ENCODE measurements at regions not wholly inside any gene's neighbourhood (a gene's known extent, or its start where the extent isn't known, plus 50 kb on each side); places are given as distances from the start of the nearest gene placed in this dataset.

DNA sequence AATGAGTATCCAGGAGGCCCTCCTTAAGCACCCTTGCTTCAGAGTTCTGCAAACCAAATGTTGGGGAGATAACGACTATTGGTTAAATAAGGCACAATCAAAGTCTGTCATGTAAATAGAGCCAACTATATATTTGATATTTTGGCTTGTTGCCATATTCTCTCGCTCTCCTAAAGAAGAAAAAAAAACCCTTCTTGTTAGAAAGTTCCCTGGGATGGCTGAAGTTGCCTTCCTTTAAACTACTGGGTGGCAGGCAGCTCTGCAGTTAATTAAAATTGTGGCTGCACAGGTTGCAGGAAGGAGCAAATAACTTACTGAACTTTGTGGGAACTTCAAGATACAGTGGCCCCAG lies 227.0 kb upstream of the ANKRD55 start:
- ChIA-PET CTCF (ENCODE audit: low intra/inter-chr PET ratio, low total read pairs) (no interaction called here), POLR2A (interaction anchor here (0.9 to 2.5 kb wide), 2 partner anchors 16 to 20 kb away, joined by 3 to 8 read pairs; no protein-coding TSS in a partner anchor)
- no peaks in the 10 kb centered on the region for H3K9me3 ChIP-seq (ENCODE audit: low read length)
- no peak for FAIRE-seq
- in situ Hi-C loops (cut with HindIII; ENCODE audit: extremely low pct_ligation_motif_present, low pct_unique_long_range_greater_than_20kb) (no loop called here), intact Hi-C loops (cut with micrococcal nuclease; ENCODE audit: unreplicated experiment) (loop anchor here (10.0 kb wide), 1 partner anchor 525 kb away; no protein-coding TSS in a partner anchor)
- no peak for ATAC-seq
- H2AFZ ChIP-seq (ENCODE audit: low read length) = no peak overlapping the region
- WGBS (ENCODE audit: low lambda C conversion rate) = 98% methylated on average over 2 of the region's 2 CpGs
- peak overlapping the region; percentile 32 for H3K27ac ChIP-seq (ENCODE audit: extremely low read length, insufficient read depth, low read length)
- no peak overlapping the region for H3K9ac ChIP-seq (ENCODE audit: insufficient read depth, low read depth, low read length)
- no peak overlapping the region for H3K4me3 ChIP-seq (replicated peaks in 1 of 3; ENCODE audit: insufficient read depth in 1 of 3, low read depth in 2 of 3, low read length in 3 of 3)
- no peak for DNase-seq (ENCODE audit: low spot score)
- BruUV-seq (replicated peaks) = no TSS peak
- no peaks in the 10 kb centered on the region for H3K27me3 ChIP-seq (ENCODE audit: control insufficient read depth in 1 of 2, insufficient read depth in 2 of 2, low read length in 2 of 2)
- no peaks in the 10 kb centered on the region for H4K20me1 ChIP-seq (ENCODE audit: insufficient read depth, low read length)
- H3K36me3 ChIP-seq (replicated peaks in 1 of 2; ENCODE audit: control insufficient read depth in 1 of 2, insufficient read depth in 2 of 2, low read length in 2 of 2) = peaks cover 0 to 1% of the 10 kb centered on the region in 2 experiments; a peak in 2 of 5 replicates
- no peaks in the 10 kb centered on the region for H3K79me2 ChIP-seq (ENCODE audit: insufficient read depth, low read length)
- H3K4me2 ChIP-seq (ENCODE audit: low read depth, low read length) = no peak overlapping the region
- H3K4me1 ChIP-seq (ENCODE audit: insufficient read depth, low read length) = peaks cover 43% of the 10 kb centered on the region
- TF ChIP-seq, protein P1, sequence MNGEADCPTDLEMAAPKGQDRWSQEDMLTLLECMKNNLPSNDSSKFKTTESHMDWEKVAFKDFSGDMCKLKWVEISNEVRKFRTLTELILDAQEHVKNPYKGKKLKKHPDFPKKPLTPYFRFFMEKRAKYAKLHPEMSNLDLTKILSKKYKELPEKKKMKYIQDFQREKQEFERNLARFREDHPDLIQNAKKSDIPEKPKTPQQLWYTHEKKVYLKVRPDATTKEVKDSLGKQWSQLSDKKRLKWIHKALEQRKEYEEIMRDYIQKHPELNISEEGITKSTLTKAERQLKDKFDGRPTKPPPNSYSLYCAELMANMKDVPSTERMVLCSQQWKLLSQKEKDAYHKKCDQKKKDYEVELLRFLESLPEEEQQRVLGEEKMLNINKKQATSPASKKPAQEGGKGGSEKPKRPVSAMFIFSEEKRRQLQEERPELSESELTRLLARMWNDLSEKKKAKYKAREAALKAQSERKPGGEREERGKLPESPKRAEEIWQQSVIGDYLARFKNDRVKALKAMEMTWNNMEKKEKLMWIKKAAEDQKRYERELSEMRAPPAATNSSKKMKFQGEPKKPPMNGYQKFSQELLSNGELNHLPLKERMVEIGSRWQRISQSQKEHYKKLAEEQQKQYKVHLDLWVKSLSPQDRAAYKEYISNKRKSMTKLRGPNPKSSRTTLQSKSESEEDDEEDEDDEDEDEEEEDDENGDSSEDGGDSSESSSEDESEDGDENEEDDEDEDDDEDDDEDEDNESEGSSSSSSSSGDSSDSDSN (CRISPR knock-in tag; IDR thresholded peaks at IDR 0.05) = no peak
- TF ChIP-seq, protein P2, sequence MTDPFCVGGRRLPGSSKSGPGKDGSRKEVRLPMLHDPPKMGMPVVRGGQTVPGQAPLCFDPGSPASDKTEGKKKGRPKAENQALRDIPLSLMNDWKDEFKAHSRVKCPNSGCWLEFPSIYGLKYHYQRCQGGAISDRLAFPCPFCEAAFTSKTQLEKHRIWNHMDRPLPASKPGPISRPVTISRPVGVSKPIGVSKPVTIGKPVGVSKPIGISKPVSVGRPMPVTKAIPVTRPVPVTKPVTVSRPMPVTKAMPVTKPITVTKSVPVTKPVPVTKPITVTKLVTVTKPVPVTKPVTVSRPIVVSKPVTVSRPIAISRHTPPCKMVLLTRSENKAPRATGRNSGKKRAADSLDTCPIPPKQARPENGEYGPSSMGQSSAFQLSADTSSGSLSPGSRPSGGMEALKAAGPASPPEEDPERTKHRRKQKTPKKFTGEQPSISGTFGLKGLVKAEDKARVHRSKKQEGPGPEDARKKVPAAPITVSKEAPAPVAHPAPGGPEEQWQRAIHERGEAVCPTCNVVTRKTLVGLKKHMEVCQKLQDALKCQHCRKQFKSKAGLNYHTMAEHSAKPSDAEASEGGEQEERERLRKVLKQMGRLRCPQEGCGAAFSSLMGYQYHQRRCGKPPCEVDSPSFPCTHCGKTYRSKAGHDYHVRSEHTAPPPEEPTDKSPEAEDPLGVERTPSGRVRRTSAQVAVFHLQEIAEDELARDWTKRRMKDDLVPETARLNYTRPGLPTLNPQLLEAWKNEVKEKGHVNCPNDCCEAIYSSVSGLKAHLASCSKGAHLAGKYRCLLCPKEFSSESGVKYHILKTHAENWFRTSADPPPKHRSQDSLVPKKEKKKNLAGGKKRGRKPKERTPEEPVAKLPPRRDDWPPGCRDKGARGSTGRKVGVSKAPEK (CRISPR knock-in tag; IDR thresholded peaks at IDR 0.05; ENCODE audit: borderline replicate concordance) = no peak
- TF ChIP-seq, protein P3, sequence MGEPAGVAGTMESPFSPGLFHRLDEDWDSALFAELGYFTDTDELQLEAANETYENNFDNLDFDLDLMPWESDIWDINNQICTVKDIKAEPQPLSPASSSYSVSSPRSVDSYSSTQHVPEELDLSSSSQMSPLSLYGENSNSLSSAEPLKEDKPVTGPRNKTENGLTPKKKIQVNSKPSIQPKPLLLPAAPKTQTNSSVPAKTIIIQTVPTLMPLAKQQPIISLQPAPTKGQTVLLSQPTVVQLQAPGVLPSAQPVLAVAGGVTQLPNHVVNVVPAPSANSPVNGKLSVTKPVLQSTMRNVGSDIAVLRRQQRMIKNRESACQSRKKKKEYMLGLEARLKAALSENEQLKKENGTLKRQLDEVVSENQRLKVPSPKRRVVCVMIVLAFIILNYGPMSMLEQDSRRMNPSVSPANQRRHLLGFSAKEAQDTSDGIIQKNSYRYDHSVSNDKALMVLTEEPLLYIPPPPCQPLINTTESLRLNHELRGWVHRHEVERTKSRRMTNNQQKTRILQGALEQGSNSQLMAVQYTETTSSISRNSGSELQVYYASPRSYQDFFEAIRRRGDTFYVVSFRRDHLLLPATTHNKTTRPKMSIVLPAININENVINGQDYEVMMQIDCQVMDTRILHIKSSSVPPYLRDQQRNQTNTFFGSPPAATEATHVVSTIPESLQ (CRISPR knock-in tag; conservative IDR thresholded peaks at IDR 0.05) = no peak
- TF ChIP-seq, protein P4, sequence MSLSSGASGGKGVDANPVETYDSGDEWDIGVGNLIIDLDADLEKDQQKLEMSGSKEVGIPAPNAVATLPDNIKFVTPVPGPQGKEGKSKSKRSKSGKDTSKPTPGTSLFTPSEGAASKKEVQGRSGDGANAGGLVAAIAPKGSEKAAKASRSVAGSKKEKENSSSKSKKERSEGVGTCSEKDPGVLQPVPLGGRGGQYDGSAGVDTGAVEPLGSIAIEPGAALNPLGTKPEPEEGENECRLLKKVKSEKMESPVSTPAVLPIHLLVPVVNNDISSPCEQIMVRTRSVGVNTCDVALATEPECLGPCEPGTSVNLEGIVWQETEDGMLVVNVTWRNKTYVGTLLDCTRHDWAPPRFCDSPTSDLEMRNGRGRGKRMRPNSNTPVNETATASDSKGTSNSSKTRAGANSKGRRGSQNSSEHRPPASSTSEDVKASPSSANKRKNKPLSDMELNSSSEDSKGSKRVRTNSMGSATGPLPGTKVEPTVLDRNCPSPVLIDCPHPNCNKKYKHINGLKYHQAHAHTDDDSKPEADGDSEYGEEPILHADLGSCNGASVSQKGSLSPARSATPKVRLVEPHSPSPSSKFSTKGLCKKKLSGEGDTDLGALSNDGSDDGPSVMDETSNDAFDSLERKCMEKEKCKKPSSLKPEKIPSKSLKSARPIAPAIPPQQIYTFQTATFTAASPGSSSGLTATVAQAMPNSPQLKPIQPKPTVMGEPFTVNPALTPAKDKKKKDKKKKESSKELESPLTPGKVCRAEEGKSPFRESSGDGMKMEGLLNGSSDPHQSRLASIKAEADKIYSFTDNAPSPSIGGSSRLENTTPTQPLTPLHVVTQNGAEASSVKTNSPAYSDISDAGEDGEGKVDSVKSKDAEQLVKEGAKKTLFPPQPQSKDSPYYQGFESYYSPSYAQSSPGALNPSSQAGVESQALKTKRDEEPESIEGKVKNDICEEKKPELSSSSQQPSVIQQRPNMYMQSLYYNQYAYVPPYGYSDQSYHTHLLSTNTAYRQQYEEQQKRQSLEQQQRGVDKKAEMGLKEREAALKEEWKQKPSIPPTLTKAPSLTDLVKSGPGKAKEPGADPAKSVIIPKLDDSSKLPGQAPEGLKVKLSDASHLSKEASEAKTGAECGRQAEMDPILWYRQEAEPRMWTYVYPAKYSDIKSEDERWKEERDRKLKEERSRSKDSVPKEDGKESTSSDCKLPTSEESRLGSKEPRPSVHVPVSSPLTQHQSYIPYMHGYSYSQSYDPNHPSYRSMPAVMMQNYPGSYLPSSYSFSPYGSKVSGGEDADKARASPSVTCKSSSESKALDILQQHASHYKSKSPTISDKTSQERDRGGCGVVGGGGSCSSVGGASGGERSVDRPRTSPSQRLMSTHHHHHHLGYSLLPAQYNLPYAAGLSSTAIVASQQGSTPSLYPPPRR (CRISPR knock-in tag; IDR thresholded peaks at IDR 0.05; ENCODE audit: borderline replicate concordance) = no peak
- TF ChIP-seq DNMT1 (CRISPR knock-in tag; IDR thresholded peaks at IDR 0.05) = no peak
- TF ChIP-seq, protein P5, sequence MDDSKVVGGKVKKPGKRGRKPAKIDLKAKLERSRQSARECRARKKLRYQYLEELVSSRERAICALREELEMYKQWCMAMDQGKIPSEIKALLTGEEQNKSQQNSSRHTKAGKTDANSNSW (CRISPR knock-in tag; IDR thresholded peaks at IDR 0.05; ENCODE audit: borderline replicate concordance) = no peak
- TF ChIP-seq HNRNPUL1 (IDR thresholded peaks at IDR 0.05; ENCODE audit: low read depth, low read length) = no peak
- TF ChIP-seq, protein P6, sequence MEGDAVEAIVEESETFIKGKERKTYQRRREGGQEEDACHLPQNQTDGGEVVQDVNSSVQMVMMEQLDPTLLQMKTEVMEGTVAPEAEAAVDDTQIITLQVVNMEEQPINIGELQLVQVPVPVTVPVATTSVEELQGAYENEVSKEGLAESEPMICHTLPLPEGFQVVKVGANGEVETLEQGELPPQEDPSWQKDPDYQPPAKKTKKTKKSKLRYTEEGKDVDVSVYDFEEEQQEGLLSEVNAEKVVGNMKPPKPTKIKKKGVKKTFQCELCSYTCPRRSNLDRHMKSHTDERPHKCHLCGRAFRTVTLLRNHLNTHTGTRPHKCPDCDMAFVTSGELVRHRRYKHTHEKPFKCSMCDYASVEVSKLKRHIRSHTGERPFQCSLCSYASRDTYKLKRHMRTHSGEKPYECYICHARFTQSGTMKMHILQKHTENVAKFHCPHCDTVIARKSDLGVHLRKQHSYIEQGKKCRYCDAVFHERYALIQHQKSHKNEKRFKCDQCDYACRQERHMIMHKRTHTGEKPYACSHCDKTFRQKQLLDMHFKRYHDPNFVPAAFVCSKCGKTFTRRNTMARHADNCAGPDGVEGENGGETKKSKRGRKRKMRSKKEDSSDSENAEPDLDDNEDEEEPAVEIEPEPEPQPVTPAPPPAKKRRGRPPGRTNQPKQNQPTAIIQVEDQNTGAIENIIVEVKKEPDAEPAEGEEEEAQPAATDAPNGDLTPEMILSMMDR (CRISPR knock-in tag; IDR thresholded peaks at IDR 0.05) = no peak
- TF ChIP-seq GATA4 (IDR thresholded peaks at IDR 0.05; ENCODE audit: borderline replicate concordance, low read depth) = no peak

Measured in HepG2 (cell line).